ENCODE measurements at regions not wholly inside any gene's neighbourhood (a gene's known extent, or its start where the extent isn't known, plus 50 kb on each side); places are given as distances from the start of the nearest gene placed in this dataset.
"Not testable (repeated sequence)": the region's sequence is repeated elsewhere in the genome, so short reads cannot be mapped to it uniquely, and the experiment has no call there.

- CTCF ChIA-PET = no interaction called here
- no TSS peak for BruUV-seq (replicated peaks)
- Mint-ChIP-seq H3K4me1 (ENCODE audit: low read depth, unreplicated experiment) (no peaks in the 10 kb centered on the region), H3K27me3 (ENCODE audit: unreplicated experiment) (no peaks in the 10 kb centered on the region), H3K36me3 (ENCODE audit: insufficient read depth, unreplicated experiment) (no peaks in the 10 kb centered on the region), H3K9me3 (ENCODE audit: low read depth, unreplicated experiment) (no peaks in the 10 kb centered on the region), H3K4me3 (ENCODE audit: low read depth, unreplicated experiment) (no peak overlapping the region), H3K27ac (ENCODE audit: unreplicated experiment) (no peak overlapping the region)
- TF ChIP-seq CTCF (IDR thresholded peaks at IDR 0.05; ENCODE audit: unreplicated experiment) = no peak
- no peak for DNase-seq
- intact Hi-C loops (cut with micrococcal nuclease; ENCODE audit: unreplicated experiment) = no loop called here
Measured at GRCh38 chr2:47690132-47690531, 92.8 kb upstream of the MSH6 start.

GRCh38 chr2:47689118-47689517 lies 93.8 kb upstream of the MSH6 start:
- H3K9me3 Mint-ChIP-seq (ENCODE audit: low read depth, unreplicated experiment); H3K4me3 Mint-ChIP-seq (ENCODE audit: low read depth, unreplicated experiment); intact Hi-C loops (cut with micrococcal nuclease; ENCODE audit: unreplicated experiment); H3K27ac Mint-ChIP-seq (ENCODE audit: unreplicated experiment); BruUV-seq (replicated peaks); H3K4me1 Mint-ChIP-seq (ENCODE audit: low read depth, unreplicated experiment); CTCF ChIA-PET; DNase-seq; H3K36me3 Mint-ChIP-seq (ENCODE audit: insufficient read depth, unreplicated experiment); H3K27me3 Mint-ChIP-seq (ENCODE audit: unreplicated experiment): not testable (repeated sequence)

- peak; percentile 11 for DNase-seq
- H3K4me1 Mint-ChIP-seq (ENCODE audit: low read depth, unreplicated experiment) = no peaks in the 10 kb centered on the region
- CTCF ChIA-PET = no interaction called here
Measured at GRCh38 chr2:47688561-47688960, 94.4 kb upstream of the MSH6 start.

GRCh38 chr2:47687856-47688255 lies 95.1 kb upstream of the MSH6 start:
- H3K4me1 Mint-ChIP-seq (ENCODE audit: low read depth, unreplicated experiment) = no peaks in the 10 kb centered on the region

More at GRCh38 chr2:47688561-47688960, 94.4 kb upstream of the MSH6 start:
- BruUV-seq (replicated peaks) = no TSS peak
- TF ChIP-seq CTCF (IDR thresholded peaks at IDR 0.05; ENCODE audit: unreplicated experiment) = no peak
- intact Hi-C loops (cut with micrococcal nuclease; ENCODE audit: unreplicated experiment) = no loop called here
- no peaks in the 10 kb centered on the region for H3K9me3 Mint-ChIP-seq (ENCODE audit: low read depth, unreplicated experiment)
- no peaks in the 10 kb centered on the region for H3K27me3 Mint-ChIP-seq (ENCODE audit: unreplicated experiment)
- H3K36me3 Mint-ChIP-seq (ENCODE audit: insufficient read depth, unreplicated experiment) = no peaks in the 10 kb centered on the region
- no peak overlapping the region for H3K27ac Mint-ChIP-seq (ENCODE audit: unreplicated experiment)
- no peak overlapping the region for H3K4me3 Mint-ChIP-seq (ENCODE audit: low read depth, unreplicated experiment)

GRCh38 chr2:47686018-47686417 lies 96.9 kb upstream of the MSH6 start:
- no TSS peak for BruUV-seq (replicated peaks)
- TF ChIP-seq CTCF (IDR thresholded peaks at IDR 0.05; ENCODE audit: unreplicated experiment) = no peak
- H3K36me3 Mint-ChIP-seq (ENCODE audit: insufficient read depth, unreplicated experiment) = no peaks in the 10 kb centered on the region
- intact Hi-C loops (cut with micrococcal nuclease; ENCODE audit: unreplicated experiment) = no loop called here
- no peaks in the 10 kb centered on the region for H3K9me3 Mint-ChIP-seq (ENCODE audit: low read depth, unreplicated experiment)
- no peaks in the 10 kb centered on the region for H3K4me1 Mint-ChIP-seq (ENCODE audit: low read depth, unreplicated experiment)
- no peak overlapping the region for H3K27ac Mint-ChIP-seq (ENCODE audit: unreplicated experiment)
- no peak for DNase-seq
- CTCF ChIA-PET = no interaction called here
- H3K27me3 Mint-ChIP-seq (ENCODE audit: unreplicated experiment) = peaks cover 8% of the 10 kb centered on the region
- no peak overlapping the region for H3K4me3 Mint-ChIP-seq (ENCODE audit: low read depth, unreplicated experiment)

More at GRCh38 chr2:47687856-47688255, 95.1 kb upstream of the MSH6 start:
- no peak for TF ChIP-seq CTCF (IDR thresholded peaks at IDR 0.05; ENCODE audit: unreplicated experiment)
- BruUV-seq (replicated peaks) = no TSS peak
- Mint-ChIP-seq H3K36me3 (ENCODE audit: insufficient read depth, unreplicated experiment) (no peaks in the 10 kb centered on the region), H3K27ac (ENCODE audit: unreplicated experiment) (no peak overlapping the region), H3K9me3 (ENCODE audit: low read depth, unreplicated experiment) (no peaks in the 10 kb centered on the region), H3K27me3 (ENCODE audit: unreplicated experiment) (no peaks in the 10 kb centered on the region), H3K4me3 (ENCODE audit: low read depth, unreplicated experiment) (no peak overlapping the region)
- CTCF ChIA-PET = no interaction called here
- intact Hi-C loops (cut with micrococcal nuclease; ENCODE audit: unreplicated experiment) = no loop called here
- no peak for DNase-seq

Measured in Calu3 (cell line).